Urothelium cell line (cell line): ENCODE measurements at regions not wholly inside any gene's neighbourhood (a gene's known extent, or its start where the extent isn't known, plus 50 kb on each side); places are given as distances from the start of the nearest gene placed in this dataset.
"Not testable (repeated sequence)": the region's sequence is repeated elsewhere in the genome, so short reads cannot be mapped to it uniquely, and the experiment has no call there.

Experiments
- DNase-seq: peaks from one replicate; pipeline ENCODE4 v3.0.0; 2011; ENCODE audit warnings: low spot score, mixed read lengths
- FAIRE-seq: peaks from 2 replicates; lab custom pipeline; 2011; peaks lifted over from hg19 to GRCh38; lab: Jason Lieb, UNC

- FAIRE-seq (no peak), DNase-seq (no peak)
These were observed 104.1 kb downstream of the GPR85 start for GRCh38 chr7:112982441-112983063.

GRCh38 chr7:112981966-112982365 lies 104.7 kb downstream of the GPR85 start:
- DNase-seq (no peak), FAIRE-seq (no peak)

- not testable (repeated sequence) for DNase-seq, FAIRE-seq
These were observed 107.6 kb downstream of the GPR85 start for GRCh38 chr7:112979055-112979454.

- not testable (repeated sequence) for DNase-seq, FAIRE-seq
These were observed 109.2 kb downstream of the GPR85 start for GRCh38 chr7:112977244-112977955.

- DNase-seq = no peak
- no peak for FAIRE-seq
These were observed 115.9 kb downstream of the GPR85 start for GRCh38 chr7:112970771-112971170.

- DNase-seq = no peak
- FAIRE-seq = no peak
These were observed 116.7 kb downstream of the GPR85 start for GRCh38 chr7:112969946-112970345.

GRCh38 chr7:112965506-112965905 lies 121.1 kb downstream of the GPR85 start:
- FAIRE-seq (no peak), DNase-seq (no peak)

- no peak for FAIRE-seq
These were observed 123.0 kb downstream of the GPR85 start for GRCh38 chr7:112963634-112964033.

GRCh38 chr7:112962815-112963214 lies 123.8 kb downstream of the GPR85 start:
- FAIRE-seq (no peak), DNase-seq (no peak)

More at GRCh38 chr7:112963634-112964033, 123.0 kb downstream of the GPR85 start:
- no peak for DNase-seq

- FAIRE-seq = no peak
- DNase-seq = no peak
These were observed 127.4 kb downstream of the GPR85 start for GRCh38 chr7:112959276-112959675.

- FAIRE-seq = no peak
- no peak for DNase-seq
These were observed 127.9 kb downstream of the GPR85 start for GRCh38 chr7:112958775-112959174.

GRCh38 chr7:112957901-112958300 lies 128.7 kb downstream of the GPR85 start:
- DNase-seq (no peak), FAIRE-seq (no peak)

GRCh38 chr7:112953031-112953430 lies 133.6 kb downstream of the GPR85 start:
- FAIRE-seq, DNase-seq: not testable (repeated sequence)

GRCh38 chr7:112951070-112951469 lies 135.6 kb downstream of the GPR85 start:
- DNase-seq (no peak), FAIRE-seq (no peak)

- FAIRE-seq, DNase-seq: not testable (repeated sequence)
These were observed 136.9 kb downstream of the GPR85 start for GRCh38 chr7:112949682-112950081.

GRCh38 chr7:112946350-112946749 lies 140.3 kb downstream of the GPR85 start:
- DNase-seq = no peak
- no peak for FAIRE-seq

- FAIRE-seq = no peak
- DNase-seq = no peak
These were observed 141.6 kb downstream of the GPR85 start for GRCh38 chr7:112945046-112945445.

GRCh38 chr7:112942981-112943380 lies 143.6 kb downstream of the GPR85 start:
- no peak for DNase-seq
- FAIRE-seq = no peak

- DNase-seq, FAIRE-seq: not testable (repeated sequence)
These were observed 144.5 kb downstream of the GPR85 start for GRCh38 chr7:112942125-112942524.

GRCh38 chr7:112940314-112940732 lies 146.3 kb downstream of the GPR85 start:
- no peak for FAIRE-seq
- no peak for DNase-seq

- FAIRE-seq = peak; percentile 50
These were observed 146.9 kb downstream of the GPR85 start for GRCh38 chr7:112939574-112940313.

More at GRCh38 chr7:112939574-112940313, 146.9 kb downstream of the GPR85 start:
- peak; percentile 96 for DNase-seq
